ENCODE measurements at regions not wholly inside any gene's neighbourhood (a gene's known extent, or its start where the extent isn't known, plus 50 kb on each side); places are given as distances from the start of the nearest gene placed in this dataset.

- TF ChIP-seq CTCF (conservative IDR thresholded peaks at IDR 0.05; ENCODE audit: low read depth in 2 of 2) (no peak), REST (IDR thresholded peaks at IDR 0.05; ENCODE audit: unreplicated experiment) (no peak), JUNB (IDR thresholded peaks at IDR 0.05; ENCODE audit: unreplicated experiment) (no peak), NANOG (IDR thresholded peaks at IDR 0.05; ENCODE audit: borderline replicate concordance) (no peak), EZH2phosphoT487 (IDR thresholded peaks at IDR 0.05; ENCODE audit: unreplicated experiment) (no peak), POLR2AphosphoS5 (IDR thresholded peaks at IDR 0.05; ENCODE audit: low read depth) (no peak), EZH2 (IDR thresholded peaks at IDR 0.05; ENCODE audit: low read depth, unreplicated experiment) (no peak), CREB1 (CRISPR knock-in tag; IDR thresholded peaks at IDR 0.05; ENCODE audit: low read depth) (no peak), ZNF331 (CRISPR knock-in tag; IDR thresholded peaks at IDR 0.05; ENCODE audit: low read depth) (no peak), ZNF114 (CRISPR knock-in tag; IDR thresholded peaks at IDR 0.05) (no peak)
- TF ChIP-seq, protein P1, sequence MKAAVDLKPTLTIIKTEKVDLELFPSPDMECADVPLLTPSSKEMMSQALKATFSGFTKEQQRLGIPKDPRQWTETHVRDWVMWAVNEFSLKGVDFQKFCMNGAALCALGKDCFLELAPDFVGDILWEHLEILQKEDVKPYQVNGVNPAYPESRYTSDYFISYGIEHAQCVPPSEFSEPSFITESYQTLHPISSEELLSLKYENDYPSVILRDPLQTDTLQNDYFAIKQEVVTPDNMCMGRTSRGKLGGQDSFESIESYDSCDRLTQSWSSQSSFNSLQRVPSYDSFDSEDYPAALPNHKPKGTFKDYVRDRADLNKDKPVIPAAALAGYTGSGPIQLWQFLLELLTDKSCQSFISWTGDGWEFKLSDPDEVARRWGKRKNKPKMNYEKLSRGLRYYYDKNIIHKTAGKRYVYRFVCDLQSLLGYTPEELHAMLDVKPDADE (IDR thresholded peaks at IDR 0.05): no peak
- TF ChIP-seq, protein P2, sequence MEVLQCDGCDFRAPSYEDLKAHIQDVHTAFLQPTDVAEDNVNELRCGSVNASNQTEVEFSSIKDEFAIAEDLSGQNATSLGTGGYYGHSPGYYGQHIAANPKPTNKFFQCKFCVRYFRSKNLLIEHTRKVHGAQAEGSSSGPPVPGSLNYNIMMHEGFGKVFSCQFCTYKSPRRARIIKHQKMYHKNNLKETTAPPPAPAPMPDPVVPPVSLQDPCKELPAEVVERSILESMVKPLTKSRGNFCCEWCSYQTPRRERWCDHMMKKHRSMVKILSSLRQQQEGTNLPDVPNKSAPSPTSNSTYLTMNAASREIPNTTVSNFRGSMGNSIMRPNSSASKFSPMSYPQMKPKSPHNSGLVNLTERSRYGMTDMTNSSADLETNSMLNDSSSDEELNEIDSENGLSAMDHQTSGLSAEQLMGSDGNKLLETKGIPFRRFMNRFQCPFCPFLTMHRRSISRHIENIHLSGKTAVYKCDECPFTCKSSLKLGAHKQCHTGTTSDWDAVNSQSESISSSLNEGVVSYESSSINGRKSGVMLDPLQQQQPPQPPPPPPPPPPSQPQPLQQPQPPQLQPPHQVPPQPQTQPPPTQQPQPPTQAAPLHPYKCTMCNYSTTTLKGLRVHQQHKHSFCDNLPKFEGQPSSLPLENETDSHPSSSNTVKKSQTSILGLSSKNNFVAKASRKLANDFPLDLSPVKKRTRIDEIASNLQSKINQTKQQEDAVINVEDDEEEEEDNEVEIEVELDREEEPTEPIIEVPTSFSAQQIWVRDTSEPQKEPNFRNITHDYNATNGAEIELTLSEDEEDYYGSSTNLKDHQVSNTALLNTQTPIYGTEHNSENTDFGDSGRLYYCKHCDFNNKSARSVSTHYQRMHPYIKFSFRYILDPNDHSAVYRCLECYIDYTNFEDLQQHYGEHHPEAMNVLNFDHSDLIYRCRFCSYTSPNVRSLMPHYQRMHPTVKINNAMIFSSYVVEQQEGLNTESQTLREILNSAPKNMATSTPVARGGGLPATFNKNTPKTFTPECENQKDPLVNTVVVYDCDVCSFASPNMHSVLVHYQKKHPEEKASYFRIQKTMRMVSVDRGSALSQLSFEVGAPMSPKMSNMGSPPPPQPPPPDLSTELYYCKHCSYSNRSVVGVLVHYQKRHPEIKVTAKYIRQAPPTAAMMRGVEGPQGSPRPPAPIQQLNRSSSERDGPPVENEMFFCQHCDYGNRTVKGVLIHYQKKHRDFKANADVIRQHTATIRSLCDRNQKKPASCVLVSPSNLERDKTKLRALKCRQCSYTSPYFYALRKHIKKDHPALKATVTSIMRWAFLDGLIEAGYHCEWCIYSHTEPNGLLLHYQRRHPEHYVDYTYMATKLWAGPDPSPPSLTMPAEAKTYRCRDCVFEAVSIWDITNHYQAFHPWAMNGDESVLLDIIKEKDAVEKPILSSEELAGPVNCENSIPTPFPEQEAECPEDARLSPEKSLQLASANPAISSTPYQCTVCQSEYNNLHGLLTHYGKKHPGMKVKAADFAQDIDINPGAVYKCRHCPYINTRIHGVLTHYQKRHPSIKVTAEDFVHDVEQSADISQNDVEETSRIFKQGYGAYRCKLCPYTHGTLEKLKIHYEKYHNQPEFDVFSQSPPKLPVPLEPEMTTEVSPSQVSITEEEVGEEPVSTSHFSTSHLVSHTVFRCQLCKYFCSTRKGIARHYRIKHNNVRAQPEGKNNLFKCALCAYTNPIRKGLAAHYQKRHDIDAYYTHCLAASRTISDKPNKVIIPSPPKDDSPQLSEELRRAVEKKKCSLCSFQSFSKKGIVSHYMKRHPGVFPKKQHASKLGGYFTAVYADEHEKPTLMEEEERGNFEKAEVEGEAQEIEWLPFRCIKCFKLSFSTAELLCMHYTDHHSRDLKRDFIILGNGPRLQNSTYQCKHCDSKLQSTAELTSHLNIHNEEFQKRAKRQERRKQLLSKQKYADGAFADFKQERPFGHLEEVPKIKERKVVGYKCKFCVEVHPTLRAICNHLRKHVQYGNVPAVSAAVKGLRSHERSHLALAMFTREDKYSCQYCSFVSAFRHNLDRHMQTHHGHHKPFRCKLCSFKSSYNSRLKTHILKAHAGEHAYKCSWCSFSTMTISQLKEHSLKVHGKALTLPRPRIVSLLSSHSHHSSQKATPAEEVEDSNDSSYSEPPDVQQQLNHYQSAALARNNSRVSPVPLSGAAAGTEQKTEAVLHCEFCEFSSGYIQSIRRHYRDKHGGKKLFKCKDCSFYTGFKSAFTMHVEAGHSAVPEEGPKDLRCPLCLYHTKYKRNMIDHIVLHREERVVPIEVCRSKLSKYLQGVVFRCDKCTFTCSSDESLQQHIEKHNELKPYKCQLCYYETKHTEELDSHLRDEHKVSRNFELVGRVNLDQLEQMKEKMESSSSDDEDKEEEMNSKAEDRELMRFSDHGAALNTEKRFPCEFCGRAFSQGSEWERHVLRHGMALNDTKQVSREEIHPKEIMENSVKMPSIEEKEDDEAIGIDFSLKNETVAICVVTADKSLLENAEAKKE (CRISPR knock-in tag; IDR thresholded peaks at IDR 0.05): no peak
These were observed 668.4 kb upstream of the CCNG1 start for GRCh38 chr5:162769019-162769418.

All from GM23338 (cell line).